GM12873 (cell line): ENCODE measurements at regions not wholly inside any gene's neighbourhood (a gene's known extent, or its start where the extent isn't known, plus 50 kb on each side); places are given as distances from the start of the nearest gene placed in this dataset.

Experiments
- TF ChIP-seq, protein P1 (sequence below): IDR thresholded peaks from 2 replicates; pipeline ENCODE4 v1.5.1; 2012; ENCODE audit warnings: low read depth, mild to moderate bottlenecking, moderate library complexity, low read length, control low read depth; ENCODE audit not compliant: insufficient read depth; ENCODE audit errors: missing control alignments

DNA sequence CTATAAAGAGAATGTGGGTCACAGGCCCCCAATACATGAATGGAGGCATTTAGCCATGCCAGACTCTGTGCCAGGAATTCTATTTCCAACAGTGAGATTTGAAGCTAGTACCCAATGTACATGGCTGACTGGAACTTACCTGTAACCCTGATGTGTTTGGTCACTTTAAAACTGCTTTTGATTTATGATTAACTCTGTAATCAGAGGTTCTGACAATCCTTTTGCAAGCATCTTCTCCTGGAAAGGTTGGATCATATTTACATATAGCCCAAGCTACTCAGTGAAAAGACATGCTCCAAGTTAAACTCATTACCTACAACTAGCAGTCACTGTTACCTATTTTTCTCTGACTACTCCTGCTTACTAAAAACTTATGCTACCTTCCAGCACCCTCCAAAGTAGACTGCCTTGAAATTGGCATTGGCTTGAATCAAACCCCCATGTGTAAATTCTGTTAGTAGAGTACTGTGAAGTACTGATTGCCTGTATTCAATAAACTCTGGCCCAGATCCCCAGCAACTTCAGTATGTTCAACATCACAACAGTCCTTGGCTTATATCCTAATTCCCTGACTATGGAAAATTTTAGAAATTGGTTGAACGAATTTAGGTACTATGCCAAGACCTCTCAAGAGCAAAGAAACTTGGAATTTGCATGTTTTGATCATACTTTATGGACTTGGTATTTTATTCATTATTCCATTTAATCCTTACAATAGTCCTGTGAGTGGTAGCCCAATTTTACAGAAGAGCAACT is 665.6 kb upstream of the NECTIN3 start:
- TF ChIP-seq, protein P1, sequence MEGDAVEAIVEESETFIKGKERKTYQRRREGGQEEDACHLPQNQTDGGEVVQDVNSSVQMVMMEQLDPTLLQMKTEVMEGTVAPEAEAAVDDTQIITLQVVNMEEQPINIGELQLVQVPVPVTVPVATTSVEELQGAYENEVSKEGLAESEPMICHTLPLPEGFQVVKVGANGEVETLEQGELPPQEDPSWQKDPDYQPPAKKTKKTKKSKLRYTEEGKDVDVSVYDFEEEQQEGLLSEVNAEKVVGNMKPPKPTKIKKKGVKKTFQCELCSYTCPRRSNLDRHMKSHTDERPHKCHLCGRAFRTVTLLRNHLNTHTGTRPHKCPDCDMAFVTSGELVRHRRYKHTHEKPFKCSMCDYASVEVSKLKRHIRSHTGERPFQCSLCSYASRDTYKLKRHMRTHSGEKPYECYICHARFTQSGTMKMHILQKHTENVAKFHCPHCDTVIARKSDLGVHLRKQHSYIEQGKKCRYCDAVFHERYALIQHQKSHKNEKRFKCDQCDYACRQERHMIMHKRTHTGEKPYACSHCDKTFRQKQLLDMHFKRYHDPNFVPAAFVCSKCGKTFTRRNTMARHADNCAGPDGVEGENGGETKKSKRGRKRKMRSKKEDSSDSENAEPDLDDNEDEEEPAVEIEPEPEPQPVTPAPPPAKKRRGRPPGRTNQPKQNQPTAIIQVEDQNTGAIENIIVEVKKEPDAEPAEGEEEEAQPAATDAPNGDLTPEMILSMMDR: no peak

DNA sequence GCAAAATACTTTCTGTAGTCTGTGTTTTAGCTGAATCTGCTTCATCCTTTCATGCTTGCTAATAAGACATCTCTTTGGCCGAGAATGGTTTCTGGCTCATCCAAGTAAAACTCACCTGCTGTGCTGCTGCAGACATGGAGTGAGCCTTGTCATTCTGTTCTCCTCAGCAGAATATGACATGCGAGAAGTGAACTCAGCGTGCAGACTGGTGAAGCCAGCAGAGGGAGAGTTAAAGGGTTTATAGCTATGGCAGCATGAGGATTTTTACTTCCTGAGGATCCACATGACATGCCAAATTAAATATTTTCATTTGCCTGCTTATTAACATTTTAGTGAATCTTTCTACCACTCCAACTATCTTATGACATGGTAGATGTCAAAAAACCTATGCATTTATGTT is 658.4 kb upstream of the NECTIN3 start:
- TF ChIP-seq, protein P1: no peak

DNA sequence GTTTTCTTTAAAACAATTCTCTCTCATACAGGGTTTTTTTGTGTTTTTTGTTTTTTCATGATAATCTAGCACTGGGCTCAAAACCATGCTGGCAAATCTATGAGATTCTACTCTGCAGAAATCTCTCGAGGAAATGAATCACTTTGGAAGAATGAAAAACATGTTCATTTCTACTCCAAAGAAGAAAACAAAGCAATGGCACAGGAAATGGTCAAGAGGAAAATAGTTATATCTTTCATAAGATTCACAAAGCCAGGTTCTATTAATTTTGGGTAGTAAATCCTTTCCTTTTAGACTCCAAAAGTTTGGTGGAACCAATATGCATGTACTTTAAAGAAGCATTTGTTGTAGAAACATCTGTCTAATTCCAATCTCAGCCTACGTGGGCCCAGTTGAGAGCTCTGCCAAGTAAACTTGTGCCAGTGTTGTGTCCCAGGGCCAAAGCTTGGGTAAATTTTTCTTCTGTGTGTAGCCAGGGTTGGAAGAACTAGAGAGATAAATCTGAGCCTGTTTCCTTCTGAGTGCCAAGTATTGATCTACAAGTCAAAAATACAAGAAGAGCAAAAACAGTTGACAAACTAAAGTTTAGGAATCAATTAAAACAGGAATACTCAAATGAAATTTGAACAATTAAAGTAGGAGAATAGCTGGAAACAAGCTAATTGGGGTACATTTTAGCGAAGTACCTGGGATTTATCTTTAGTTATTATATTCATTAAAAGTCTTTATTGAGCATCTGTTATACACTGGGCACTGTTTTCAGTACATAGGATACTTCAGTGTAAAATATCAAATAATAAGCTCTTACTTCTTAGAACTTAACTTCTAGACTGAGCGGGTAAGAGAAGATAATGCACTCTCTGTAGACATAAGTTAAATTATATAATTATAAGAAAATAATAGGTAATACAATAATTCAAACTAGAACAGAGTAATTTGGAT is 657.5 kb upstream of the NECTIN3 start:
- TF ChIP-seq, protein P1: no peak

DNA sequence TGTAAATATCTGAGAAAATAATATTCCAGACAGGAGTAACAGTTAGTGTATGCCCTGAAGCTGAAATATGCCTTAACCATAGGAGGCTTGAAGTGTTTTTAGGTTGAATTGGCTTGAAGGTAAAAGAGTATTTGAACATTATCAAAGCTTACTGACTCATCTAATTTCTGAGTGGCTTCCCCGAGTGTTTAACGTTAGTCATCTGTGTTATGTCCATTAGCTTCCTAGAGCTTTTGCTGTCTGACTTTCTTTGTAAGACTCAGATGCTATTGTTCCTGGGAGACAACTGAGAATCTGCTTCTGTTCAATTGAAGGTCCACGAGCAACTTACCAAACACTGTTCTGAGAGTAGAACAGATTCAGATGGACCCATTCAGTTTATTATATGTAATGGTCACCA is 656.8 kb upstream of the NECTIN3 start:
- TF ChIP-seq, protein P1: no peak

DNA sequence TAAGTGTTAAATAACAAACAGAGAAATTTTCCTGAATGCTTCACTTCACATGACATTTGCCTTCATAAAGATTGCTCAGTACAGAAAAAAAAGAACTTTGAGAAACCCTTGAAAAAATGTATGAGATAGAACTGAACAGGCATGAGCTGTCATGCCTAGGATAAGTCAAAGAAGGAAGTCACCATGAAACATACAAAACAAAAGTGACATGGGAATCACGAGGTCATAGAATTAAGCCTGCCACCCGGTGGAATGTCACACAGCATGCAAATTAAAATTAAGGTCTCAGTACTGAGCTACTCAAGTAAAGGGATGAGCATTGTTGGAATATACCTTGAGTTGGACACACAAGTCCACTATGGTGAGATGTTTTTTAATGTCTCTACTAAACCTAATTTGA is 652.5 kb upstream of the NECTIN3 start:
- TF ChIP-seq, protein P1: no peak

DNA sequence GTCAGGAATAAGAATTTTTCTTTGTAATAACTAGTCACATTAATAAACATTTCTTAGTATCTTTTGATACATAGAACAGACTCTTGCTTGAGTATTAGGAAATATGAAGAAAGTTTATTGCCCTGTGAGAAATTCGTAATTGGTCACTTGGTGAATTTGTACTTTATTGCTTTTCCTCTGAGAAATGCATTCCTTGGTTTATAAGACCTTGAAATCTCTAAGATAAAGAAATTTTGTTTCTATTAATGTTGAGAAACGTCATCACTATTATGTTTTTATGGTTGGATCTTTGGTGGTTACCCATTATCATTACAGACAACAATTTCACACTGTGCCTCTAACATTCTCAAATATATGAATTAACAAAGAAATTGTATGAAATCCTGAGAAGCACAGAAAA is 652.0 kb upstream of the NECTIN3 start:
- TF ChIP-seq, protein P1: no peak

DNA sequence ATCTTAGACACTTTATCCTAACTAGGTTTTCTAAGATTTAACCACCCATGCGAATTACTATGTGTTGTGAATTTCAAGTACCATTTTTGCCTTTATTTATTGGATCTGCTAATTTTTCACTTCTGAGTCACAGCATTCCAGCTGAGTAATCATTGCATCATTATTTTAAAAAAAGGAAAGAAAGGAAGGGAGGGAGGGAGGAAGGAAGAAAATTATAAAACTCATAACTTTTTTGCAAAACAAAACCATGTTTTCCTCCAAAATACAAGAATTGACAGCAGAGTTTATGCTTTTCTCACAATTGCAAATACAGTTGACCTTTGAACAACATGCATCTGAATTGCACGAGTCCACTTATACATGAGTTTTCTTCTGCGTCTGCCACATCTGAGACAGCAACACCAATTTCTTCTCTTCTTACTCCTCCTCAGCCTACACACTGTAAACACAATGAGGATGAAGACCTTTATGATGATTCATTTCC is 651.4 kb upstream of the NECTIN3 start:
- TF ChIP-seq, protein P1: no peak
